HG02759 (cell line): ENCODE measurements at regions not wholly inside any gene's neighbourhood (a gene's known extent, or its start where the extent isn't known, plus 50 kb on each side); places are given as distances from the start of the nearest gene placed in this dataset.
"Not testable (repeated sequence)": the region's sequence is repeated elsewhere in the genome, so short reads cannot be mapped to it uniquely, and the experiment has no call there.

Experiments used
- ATAC-seq: cut with Tn5 transposase; IDR thresholded peaks from one replicate; pipeline ENCODE4 v1.9.1; 2021; ENCODE audit warnings: mild to moderate bottlenecking, moderate library complexity; ENCODE audit not compliant: unreplicated experiment

DNA sequence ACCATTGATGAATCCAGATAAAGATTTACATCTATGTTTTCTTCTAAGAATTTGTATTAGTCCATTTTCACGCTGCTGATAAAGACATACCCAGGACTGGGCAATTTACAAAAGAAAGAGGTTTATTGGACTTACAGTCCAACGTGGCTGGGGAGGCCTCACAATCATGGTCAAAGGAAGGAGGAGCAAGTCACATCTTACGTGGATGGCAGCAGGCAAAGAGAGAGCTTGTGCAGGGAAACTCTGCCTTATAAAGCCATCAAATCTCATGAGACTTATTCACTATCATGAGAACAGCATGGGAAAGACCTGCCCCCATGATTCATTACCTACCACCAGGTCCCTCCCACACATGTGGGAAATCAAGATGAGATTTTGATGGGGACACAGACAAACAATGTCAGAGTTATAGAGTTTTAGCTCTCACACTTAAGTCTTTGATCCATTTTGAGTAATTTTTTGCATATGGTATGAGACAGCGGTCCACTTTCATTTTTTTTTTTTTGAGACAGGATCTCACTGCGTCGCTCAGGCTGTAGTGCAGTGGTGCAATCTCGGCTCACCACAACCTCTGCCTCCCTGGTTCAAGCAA, 53.5 kb upstream of the JADE2 start:
- not testable (repeated sequence) for ATAC-seq

DNA sequence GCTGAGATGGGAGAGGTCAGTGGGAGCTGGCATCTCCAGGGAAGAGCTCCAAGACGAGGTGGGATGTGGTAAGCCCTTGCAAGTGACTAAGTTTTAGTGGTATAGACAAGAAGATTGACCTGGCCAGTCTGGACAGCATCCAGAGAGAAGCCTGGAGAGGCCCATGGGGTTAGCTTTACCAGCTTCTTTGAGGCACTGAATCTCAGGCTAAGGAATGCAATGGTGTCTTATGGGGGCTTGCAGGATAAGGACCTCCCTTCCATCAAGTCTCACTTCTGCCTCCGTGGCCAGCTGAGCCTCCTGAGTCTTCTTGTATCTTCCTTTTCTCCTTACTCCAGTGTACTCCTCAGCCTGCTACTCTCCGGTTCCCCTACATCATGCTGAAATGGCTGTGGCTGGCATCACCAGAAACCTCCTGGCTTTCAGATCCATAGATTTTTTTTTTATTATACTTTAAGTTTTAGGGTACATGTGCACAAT, 56.5 kb upstream of the JADE2 start:
- ATAC-seq: no peak

DNA sequence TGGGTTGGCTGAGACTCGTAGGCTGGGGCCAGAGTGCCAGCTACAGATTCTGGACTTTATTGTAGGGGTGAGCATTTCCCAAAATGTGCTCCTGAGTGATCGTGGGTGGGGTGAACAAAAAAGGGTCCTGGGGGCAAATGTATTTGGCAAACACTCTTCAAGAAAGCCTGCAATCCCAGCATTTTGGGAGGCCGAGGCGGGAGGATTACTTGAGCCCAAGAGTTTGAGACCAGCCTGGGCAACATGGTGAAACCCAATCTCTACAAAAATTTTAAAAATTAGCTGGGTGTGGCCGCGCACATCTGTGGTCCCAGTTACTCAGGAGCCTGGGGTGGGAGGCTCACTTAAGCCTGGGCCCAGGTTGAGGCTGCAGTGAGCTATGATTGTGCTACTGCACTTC, 55.5 kb upstream of the CDKN2AIPNL start:
- ATAC-seq: no peak

DNA sequence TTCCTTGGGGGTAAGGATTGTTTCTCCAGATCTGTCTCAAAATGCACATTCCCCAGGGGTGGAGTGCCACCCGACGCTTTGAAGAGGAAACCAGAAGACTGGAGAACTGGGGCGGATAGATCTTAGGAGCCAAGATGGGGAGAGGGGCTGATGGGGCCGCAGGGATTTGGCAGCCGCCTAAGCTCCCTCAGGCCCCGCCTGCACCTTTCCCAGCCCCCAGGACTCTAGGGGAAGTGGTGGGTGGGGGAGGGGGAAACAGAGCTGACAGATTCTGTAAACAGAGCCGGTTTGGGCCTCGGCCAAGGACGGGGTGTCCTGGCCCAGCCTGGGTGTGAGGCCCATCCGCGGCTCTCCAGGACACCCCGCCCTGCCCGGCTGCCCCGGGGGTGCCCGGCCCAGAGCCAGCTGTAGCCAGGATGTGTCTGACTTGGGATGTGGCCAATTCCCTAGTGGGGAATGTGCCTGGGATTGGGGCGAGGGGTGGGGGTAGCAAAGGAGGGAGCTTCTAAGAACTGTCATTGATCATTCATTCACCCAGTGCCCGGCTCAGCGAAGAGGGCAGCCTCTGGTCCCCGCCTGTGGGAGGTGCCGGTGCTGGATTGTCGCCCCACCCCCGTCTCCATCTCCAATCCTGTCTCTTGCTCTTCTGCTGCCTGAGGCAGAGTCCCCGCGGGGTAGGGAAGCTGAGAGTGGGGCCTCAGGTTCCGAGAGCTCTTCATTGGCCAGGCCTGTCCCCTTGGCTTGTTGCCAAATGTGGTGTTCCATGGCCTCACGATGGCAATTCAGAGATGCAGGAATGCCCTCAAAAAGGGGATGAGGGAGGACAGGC, 54.8 kb upstream of the CDKN2AIPNL start:
- peak; percentile 27 for ATAC-seq

DNA sequence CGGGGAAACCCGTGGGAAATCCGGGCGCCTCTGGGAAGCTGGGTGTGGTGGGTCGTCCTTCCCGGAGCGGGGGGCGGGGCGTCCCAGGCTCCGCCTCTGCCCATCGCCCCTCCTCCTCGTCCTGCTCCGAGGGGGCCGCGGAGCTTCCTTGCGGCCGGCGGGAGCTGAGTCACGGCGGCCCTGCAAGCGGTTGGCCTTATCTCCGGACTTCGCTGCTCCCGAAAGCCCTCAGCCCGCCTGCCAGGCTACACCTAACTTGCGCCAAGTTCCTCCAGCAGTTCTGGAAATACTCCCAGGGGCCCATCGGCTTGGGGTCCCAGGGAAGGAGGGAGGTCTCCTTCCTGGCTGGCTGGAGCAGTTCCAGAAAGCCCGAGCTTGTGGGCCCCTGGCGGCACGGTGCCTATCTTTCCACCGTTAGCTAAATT, 54.1 kb upstream of the CDKN2AIPNL start:
- ATAC-seq: peak; percentile 87

DNA sequence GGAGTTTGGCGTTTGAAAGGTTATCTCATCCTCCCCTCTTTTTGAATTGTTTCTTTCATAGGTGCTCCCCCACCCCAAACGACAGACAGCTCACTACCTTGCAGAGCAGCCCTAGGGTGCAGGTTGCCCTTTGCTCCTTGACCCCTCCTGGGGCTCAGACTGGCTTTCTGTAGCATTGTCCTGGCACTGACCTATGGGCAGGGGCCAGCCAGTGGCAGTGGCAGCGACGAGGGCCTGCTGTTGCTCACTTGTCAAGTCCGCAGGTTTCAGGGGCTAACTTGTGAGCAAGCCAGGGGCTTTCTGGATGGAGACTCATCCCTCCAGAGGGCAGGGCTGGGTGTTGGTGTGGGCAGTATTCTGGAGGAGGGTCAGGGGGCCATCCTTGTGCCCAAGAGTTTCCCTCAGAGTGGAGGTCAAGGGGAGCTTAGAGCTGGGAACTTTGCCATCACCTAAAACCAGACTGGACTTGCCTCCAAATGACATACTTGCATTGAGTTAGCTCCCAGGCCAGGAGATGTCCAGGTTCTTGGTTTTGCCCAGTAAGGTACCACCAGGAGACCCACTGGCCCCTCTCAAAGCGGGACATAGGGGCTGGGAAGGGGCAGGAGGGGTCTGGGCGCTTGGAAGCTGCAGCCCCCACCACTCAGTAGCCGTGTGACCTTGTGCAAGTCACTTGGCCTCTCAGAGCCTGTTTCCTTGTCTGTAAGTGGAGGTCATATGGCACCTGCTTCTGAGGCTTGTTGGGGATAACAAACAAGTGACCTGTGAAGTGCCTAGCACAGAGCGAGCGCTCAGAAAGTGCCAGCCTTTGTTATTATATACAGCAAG, 53.5 kb upstream of the CDKN2AIPNL start:
- ATAC-seq: peak; percentile 33

DNA sequence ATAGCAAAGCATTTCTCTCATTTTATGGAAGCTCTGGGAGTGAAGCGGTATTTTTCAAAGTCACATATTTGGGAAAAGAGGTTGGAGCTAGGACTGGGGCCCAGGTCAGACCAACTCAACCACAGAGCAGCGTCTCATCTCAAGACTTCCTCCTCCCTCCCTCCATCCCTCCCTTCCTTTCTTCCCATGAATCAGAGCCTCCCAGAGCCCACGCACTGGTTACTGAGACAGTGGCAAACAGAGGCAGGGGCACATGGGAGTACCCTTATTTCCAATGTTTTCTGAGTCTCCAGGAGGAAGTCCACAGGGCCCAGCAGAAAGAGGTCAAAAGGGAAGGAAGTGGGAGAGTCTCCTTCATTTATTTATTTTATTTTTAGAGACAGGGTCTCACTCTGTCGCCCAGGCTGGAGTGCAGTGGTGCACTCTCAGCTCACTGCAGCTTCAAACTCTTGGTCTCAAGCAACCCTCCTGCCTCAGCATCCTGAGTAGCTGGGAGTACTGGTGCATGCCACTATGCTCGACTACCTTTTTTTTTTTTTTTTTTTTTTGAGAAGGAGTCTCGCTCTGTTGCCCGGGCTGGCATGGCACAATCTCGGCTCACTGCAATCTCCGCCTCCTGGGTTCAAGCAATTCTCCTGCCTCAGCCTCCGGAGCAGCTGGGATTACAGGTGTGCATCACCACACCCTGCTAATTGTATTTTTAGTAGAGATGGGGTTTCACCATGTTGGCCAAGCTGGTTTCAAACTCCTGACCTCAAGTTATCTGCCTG, 52.5 kb upstream of the CDKN2AIPNL start:
- no peak for ATAC-seq

DNA sequence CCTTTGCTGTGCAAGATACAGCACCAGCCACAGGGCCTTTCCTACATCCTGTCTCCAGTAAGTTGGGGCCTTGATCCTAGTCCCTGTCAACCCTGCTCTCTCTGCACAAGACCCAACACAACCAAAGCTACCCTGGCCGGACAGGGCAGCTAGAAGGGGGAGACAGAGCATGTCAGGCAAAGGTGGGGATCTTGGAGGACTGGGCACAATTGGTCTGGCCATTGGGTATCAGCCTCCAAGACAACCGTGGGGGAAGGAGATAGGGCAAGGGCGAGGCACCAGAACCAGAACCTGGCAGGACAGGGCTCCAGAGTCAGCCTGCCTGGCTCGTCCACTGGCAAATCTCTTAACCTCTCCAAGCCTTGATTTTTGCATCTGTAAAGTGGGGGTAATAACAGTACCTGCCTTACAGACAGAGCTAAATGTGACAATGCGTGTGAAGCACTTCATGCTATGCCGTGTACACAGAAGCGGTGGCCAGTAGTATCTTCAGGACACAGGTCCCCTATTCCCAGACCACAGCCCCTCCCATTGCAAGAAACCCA, 51.6 kb upstream of the CDKN2AIPNL start:
- ATAC-seq: no peak

DNA sequence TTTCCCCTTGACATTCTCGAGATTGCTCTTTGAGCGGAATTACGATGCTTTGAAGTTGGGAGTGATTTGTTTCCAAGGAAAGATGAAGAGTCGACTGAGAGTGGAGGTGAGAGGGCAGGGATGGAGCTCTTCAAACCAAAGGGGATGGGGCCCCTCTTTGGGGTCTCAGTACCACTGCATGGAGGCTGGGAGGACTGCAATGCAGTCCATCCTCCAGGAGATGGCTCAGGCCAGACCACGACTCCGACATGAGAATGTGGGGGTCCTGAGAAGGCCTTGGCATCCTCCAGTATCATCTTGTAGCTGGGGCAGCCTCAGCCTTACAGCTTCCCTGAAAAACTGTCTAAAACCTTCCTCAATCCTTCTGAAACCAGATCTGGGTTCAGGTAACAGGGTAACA, 51.1 kb upstream of the CDKN2AIPNL start:
- ATAC-seq: no peak

DNA sequence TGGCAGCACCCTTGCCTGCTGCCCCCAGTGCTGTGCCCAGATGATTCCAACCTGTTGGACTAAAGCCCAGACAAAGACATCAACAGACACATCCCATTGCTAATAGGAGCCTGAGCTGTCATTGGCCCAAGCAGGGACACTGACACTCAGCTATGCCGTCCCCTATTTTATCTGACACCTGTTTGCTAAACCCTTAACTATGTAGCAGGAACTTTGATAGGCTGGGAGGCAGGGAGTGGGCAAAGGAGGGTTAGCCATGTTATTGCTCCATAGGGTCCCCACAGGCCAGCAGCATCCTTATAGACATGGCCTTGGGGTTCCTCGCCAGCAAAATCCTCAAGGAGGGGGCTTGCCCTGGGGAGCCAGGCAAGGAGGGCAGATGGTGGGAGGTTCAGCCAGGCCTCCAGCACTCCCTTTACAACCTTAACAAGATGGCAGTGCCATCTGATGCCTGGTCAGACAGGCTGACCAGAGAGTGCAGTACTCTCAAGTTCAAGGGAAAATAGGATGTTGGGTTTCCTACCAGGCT, 50.4 kb upstream of the CDKN2AIPNL start:
- ATAC-seq: no peak
